CD14-positive monocyte (primary cell): ENCODE measurements at regions not wholly inside any gene's neighbourhood (a gene's known extent, or its start where the extent isn't known, plus 50 kb on each side); places are given as distances from the start of the nearest gene placed in this dataset.

ENCODE experiments used
- DNase-seq, 3 donors: peaks; one replicate each; pipeline ENCODE4 v3.0.0-alpha.2; 2011 to 2022
- H2AFZ ChIP-seq: 2 replicates; pipeline ENCODE4 v1.6.0; 2012; ENCODE audit warnings: mild to moderate bottlenecking, low read depth, low read length, inconsistent platforms; ENCODE audit not compliant: insufficient read depth, poor library complexity, severe bottlenecking
- H3K27ac ChIP-seq, 2 donors: 1 replicate in 1 of 2; 2 replicates in 1 of 2; pipeline ENCODE4 v1.5.1; 2012 to 2013; ENCODE audit warnings: low read length in 2 of 2, control low read depth in 1 of 2, inconsistent platforms in 1 of 2, low read depth in 1 of 2, mild to moderate bottlenecking in 1 of 2
- H3K27me3 ChIP-seq, 2 donors: one replicate each; pipeline versions ENCODE4 v1.6.0 to v1.6.1; 2011 to 2013; ENCODE audit warnings: low read length in 2 of 2; ENCODE audit not compliant: control insufficient read depth in 2 of 2, insufficient read depth in 2 of 2
- H3K36me3 ChIP-seq, 2 donors: replicated peaks in 1 of 2; 1 replicate in 1 of 2; 2 replicates in 1 of 2; pipeline versions ENCODE4 v1.5.1 to v1.6.1; 2012 to 2013; ENCODE audit warnings: low read length in 2 of 2, control low read depth in 1 of 2, inconsistent platforms in 1 of 2, mild to moderate bottlenecking in 1 of 2; ENCODE audit not compliant: insufficient read depth in 2 of 2, control insufficient read depth in 1 of 2
- H3K4me1 ChIP-seq, 2 donors: 1 replicate in 1 of 2; 2 replicates in 1 of 2; pipeline versions ENCODE4 v1.5.1 to v1.6.1; 2012 to 2013; ENCODE audit warnings: low read length in 2 of 2, control low read depth in 1 of 2, inconsistent platforms in 1 of 2, mild to moderate bottlenecking in 1 of 2, moderate library complexity in 1 of 2; ENCODE audit not compliant: insufficient read depth in 2 of 2, control insufficient read depth in 1 of 2
- H3K4me2 ChIP-seq: replicated peaks from 2 replicates; pipeline ENCODE3; 2012; ENCODE audit warnings: low read length, moderate library complexity, mild to moderate bottlenecking; ENCODE audit not compliant: poor library complexity, severe bottlenecking; ENCODE audit errors: extremely low read depth
- H3K4me3 ChIP-seq, 3 experiments: fragments of 200-600 bp in 1 of 3; sonication (generic) in 1 of 3; replicated peaks in 1 of 3; 1 replicate in 2 of 3; 2 replicates in 1 of 3; pipeline ENCODE4 v1.5.1; 2011 to 2013; ENCODE audit warnings: low read length in 3 of 3, mild to moderate bottlenecking in 3 of 3, control low read depth in 2 of 3, low read depth in 2 of 3, inconsistent platforms in 1 of 3, moderate library complexity in 1 of 3
- H3K79me2 ChIP-seq: 2 replicates; pipeline ENCODE4 v1.6.0; 2012; ENCODE audit warnings: mild to moderate bottlenecking, control low read depth, inconsistent platforms, low read length, moderate library complexity; ENCODE audit not compliant: insufficient read depth
- H3K9ac ChIP-seq: 2 replicates; pipeline ENCODE4 v1.6.0; 2017; ENCODE audit warnings: low read length, mild to moderate bottlenecking; ENCODE audit not compliant: insufficient read depth, poor library complexity, severe bottlenecking
- H3K9me3 ChIP-seq, 2 donors: replicated peaks in 1 of 2; 1 replicate in 1 of 2; 2 replicates in 1 of 2; pipeline versions ENCODE4 v1.5.1 to v1.6.1; 2012 to 2013; ENCODE audit warnings: low read length in 2 of 2, control low read depth in 1 of 2; ENCODE audit not compliant: control insufficient read depth in 1 of 2, insufficient read depth in 1 of 2
- H4K20me1 ChIP-seq: 2 replicates; pipeline ENCODE4 v1.6.0; 2012; ENCODE audit warnings: mild to moderate bottlenecking, low read length, control low read depth, moderate library complexity; ENCODE audit not compliant: insufficient read depth
- H3K27ac Mint-ChIP-seq, 7 donors: one replicate each; pipeline ENCODE4 v1.8.0; 2020; ENCODE audit warnings: mild to moderate bottlenecking in 7 of 7, mixed read lengths in 7 of 7, moderate library complexity in 6 of 7, inconsistent platforms in 2 of 7
- H3K27me3 Mint-ChIP-seq, 3 donors: one replicate each; pipeline ENCODE4 v1.8.0; 2021 to 2022; ENCODE audit warnings: low read depth in 3 of 3, mild to moderate bottlenecking in 3 of 3, mixed read lengths in 3 of 3, moderate library complexity in 3 of 3, inconsistent platforms in 1 of 3
- H3K36me3 Mint-ChIP-seq, 2 donors: one replicate each; pipeline ENCODE4 v1.8.0; 2020; ENCODE audit warnings: mixed read lengths in 2 of 2, inconsistent platforms in 1 of 2, mild to moderate bottlenecking in 1 of 2
- H3K4me1 Mint-ChIP-seq: one replicate; pipeline ENCODE4 v1.8.0; 2020; ENCODE audit warnings: mild to moderate bottlenecking, mixed read lengths
- H3K4me3 Mint-ChIP-seq, 2 donors: one replicate each; pipeline ENCODE4 v1.8.0; 2020; ENCODE audit warnings: mild to moderate bottlenecking in 2 of 2, mixed read lengths in 2 of 2, moderate library complexity in 1 of 2
- H3K9me3 Mint-ChIP-seq, 7 donors: one replicate each; pipeline ENCODE4 v1.8.0; 2020 to 2022; ENCODE audit warnings: mixed read lengths in 7 of 7, mild to moderate bottlenecking in 6 of 7, moderate library complexity in 6 of 7, inconsistent platforms in 2 of 7
- WGBS: methylation state at CpG from one replicate; pipeline ENCODE4 v1.1.5; 2013; ENCODE audit warnings: missing lambda C conversion rate; ENCODE audit not compliant: insufficient coverage; 5-methylcytosine and 5-hydroxymethylcytosine counted together
- intact Hi-C, 2 donors: fragments of 100-400 bp; cut with micrococcal nuclease; formaldehyde crosslinking; loops; one replicate each; pipeline versions ENCODE4 v1.15.0 to v1.15.1; 2023
- TF ChIP-seq, protein P1 (sequence below): fragments of 200-600 bp; IDR thresholded peaks from one replicate; pipeline ENCODE4 v1.8.0; 2022; ENCODE audit warnings: antibody characterized with exemption, mild to moderate bottlenecking

DNA sequence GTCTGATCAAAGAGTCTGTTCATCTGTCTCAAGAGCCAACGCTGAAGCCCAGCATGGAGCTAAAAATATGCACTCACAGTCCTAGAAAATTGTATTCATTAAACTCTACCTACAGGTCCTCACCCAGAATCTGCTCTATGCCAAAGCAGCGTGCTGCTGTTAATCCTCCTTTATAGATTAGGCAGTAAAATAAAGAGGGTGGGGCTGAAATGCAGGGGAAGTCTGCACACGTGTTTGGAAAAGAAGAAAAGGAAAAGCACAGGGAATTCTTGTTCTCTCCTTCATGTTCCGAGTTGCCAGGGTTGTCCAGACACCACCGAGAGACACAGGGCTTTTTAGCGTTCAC lies 121.4 kb upstream of the TMEM161B start:
- H3K4me1 ChIP-seq, result no peaks in the 10 kb centered on the region

DNA sequence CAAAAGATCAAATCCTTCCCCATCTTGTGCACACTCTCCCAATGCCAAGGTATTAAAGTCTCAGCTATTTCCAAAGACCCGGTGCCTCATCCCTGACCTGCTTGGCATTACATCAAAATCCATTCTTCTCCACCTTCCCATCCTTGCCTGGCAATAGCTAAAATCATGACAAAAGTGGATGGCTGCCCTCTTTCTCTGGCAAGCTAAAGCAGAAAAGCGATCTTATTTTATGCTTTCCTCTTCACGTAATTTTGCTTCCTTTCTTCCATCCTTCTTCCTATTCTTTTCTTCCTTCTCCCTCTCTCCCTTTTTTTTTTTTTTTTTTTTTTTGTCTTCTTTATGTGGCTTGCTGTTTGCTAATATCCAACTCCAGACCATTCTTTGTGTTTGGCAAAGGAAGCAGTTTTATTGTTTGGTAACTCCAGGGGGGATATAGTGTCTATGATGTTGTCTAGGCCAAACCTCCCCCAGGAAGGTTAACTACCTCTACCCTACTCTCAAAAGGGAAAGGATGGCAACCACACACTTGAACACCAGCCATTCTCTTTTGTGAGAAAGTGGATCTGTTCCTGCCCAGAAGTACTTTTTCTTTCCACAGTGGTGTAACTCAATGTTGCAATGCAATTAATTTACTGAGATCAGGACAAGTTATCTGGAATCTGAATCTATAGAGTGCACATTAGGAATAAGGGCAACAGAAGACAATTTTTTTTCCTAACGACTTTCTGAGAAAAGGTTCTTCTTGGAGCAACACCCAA lies 120.9 kb upstream of the TMEM161B start:
- Histone ChIP-seq H3K36me3 (no peaks in the 10 kb centered on the region), H4K20me1 (no peaks in the 10 kb centered on the region), H3K79me2 (no peaks in the 10 kb centered on the region), H3K4me2 (no peak overlapping the region), H3K9me3 (no peaks in the 10 kb centered on the region), H3K27ac (no peak overlapping the region), H3K9ac (no peak overlapping the region), H2AFZ (no peak overlapping the region), H3K27me3 (no peaks in the 10 kb centered on the region), H3K4me1 (no peaks in the 10 kb centered on the region), H3K4me3 (no peak overlapping the region)
- 68% methylated on average over 2 of the region's 4 CpGs for WGBS
- Mint-ChIP-seq H3K27ac (no peak overlapping the region), H3K4me1 (no peaks in the 10 kb centered on the region), H3K36me3 (no peaks in the 10 kb centered on the region), H3K4me3 (no peak overlapping the region), H3K27me3 (no peaks in the 10 kb centered on the region), H3K9me3 (peaks cover 0 to 3% (median 2%) of the 10 kb centered on the region in 7 donors)
- TF ChIP-seq, protein P1, sequence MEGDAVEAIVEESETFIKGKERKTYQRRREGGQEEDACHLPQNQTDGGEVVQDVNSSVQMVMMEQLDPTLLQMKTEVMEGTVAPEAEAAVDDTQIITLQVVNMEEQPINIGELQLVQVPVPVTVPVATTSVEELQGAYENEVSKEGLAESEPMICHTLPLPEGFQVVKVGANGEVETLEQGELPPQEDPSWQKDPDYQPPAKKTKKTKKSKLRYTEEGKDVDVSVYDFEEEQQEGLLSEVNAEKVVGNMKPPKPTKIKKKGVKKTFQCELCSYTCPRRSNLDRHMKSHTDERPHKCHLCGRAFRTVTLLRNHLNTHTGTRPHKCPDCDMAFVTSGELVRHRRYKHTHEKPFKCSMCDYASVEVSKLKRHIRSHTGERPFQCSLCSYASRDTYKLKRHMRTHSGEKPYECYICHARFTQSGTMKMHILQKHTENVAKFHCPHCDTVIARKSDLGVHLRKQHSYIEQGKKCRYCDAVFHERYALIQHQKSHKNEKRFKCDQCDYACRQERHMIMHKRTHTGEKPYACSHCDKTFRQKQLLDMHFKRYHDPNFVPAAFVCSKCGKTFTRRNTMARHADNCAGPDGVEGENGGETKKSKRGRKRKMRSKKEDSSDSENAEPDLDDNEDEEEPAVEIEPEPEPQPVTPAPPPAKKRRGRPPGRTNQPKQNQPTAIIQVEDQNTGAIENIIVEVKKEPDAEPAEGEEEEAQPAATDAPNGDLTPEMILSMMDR, result no peak
- DNase-seq, result no peak
- intact Hi-C loops, result no loop called here

More for the DNA sequence above, 121.4 kb upstream of the TMEM161B start:
- intact Hi-C loops, result no loop called here
- Mint-ChIP-seq H3K4me3 (no peak overlapping the region), H3K9me3 (peaks cover 0 to 3% (median 2%) of the 10 kb centered on the region in 7 donors), H3K27me3 (no peaks in the 10 kb centered on the region), H3K36me3 (no peaks in the 10 kb centered on the region), H3K4me1 (no peaks in the 10 kb centered on the region), H3K27ac (no peak overlapping the region)
- Histone ChIP-seq H3K4me3 (no peak overlapping the region), H4K20me1 (no peaks in the 10 kb centered on the region), H3K9ac (no peak overlapping the region), H3K9me3 (no peaks in the 10 kb centered on the region), H3K4me2 (no peak overlapping the region), H2AFZ (no peak overlapping the region), H3K27ac (no peak overlapping the region), H3K27me3 (no peaks in the 10 kb centered on the region), H3K36me3 (no peaks in the 10 kb centered on the region), H3K79me2 (no peaks in the 10 kb centered on the region)
- WGBS, result 50% methylated on average over 2 of the region's 6 CpGs
- no peak for DNase-seq
- TF ChIP-seq, protein P1, result no peak
